B cell (primary cell): ENCODE measurements at regions not wholly inside any gene's neighbourhood (a gene's known extent, or its start where the extent isn't known, plus 50 kb on each side); places are given as distances from the start of the nearest gene placed in this dataset.

Experiments used
- EZH2 ChIP-seq: IDR thresholded peaks from 2 replicates; pipeline ENCODE4 v1.6.1; 2012; ENCODE audit warnings: borderline replicate concordance, low read depth, mild to moderate bottlenecking, moderate library complexity, low read length; ENCODE audit not compliant: insufficient read depth, poor library complexity, severe bottlenecking
- TF ChIP-seq, protein P1 (sequence below): fragments of 200-600 bp; IDR thresholded peaks from one replicate; pipeline ENCODE4 v1.8.0; 2022; ENCODE audit warnings: antibody characterized with exemption, mild to moderate bottlenecking

DNA sequence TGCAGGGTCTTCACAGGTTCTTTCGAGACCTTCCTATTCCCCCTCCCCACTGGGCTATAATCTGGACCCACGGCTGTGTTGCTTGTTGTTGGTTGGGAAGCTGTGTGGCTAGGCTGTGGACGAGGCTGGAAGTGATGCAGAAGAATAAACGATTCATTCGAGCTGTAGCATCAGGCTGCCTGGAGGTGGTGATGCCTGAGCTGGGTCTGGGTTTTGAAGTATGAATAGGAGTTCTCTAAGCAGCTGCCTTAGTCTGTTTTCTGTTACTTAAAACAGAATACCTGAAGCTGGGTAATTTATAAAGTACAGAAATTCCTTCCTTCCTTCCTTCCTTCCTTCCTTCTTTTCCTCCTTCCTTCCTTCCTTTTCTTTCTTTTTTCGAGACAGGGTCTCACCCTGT, 126.5 kb upstream of the ZEB1 start:
- TF ChIP-seq EZH2: no peak
- TF ChIP-seq, protein P1, sequence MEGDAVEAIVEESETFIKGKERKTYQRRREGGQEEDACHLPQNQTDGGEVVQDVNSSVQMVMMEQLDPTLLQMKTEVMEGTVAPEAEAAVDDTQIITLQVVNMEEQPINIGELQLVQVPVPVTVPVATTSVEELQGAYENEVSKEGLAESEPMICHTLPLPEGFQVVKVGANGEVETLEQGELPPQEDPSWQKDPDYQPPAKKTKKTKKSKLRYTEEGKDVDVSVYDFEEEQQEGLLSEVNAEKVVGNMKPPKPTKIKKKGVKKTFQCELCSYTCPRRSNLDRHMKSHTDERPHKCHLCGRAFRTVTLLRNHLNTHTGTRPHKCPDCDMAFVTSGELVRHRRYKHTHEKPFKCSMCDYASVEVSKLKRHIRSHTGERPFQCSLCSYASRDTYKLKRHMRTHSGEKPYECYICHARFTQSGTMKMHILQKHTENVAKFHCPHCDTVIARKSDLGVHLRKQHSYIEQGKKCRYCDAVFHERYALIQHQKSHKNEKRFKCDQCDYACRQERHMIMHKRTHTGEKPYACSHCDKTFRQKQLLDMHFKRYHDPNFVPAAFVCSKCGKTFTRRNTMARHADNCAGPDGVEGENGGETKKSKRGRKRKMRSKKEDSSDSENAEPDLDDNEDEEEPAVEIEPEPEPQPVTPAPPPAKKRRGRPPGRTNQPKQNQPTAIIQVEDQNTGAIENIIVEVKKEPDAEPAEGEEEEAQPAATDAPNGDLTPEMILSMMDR: no peak
